ENCODE measurements at regions not wholly inside any gene's neighbourhood (a gene's known extent, or its start where the extent isn't known, plus 50 kb on each side); places are given as distances from the start of the nearest gene placed in this dataset.

GRCh38 chr3:193972832-193973231 lies 163.1 kb upstream of the HES1 start:
- Mint-ChIP-seq H3K9me3 (no peaks in the 10 kb centered on the region), H3K4me3 (no peak overlapping the region), H3K27me3 (peaks cover 44% of the 10 kb centered on the region), H3K4me1 (peaks cover 10% of the 10 kb centered on the region), H3K36me3 (no peaks in the 10 kb centered on the region), H3K27ac (no peak overlapping the region)
- no peak for ATAC-seq (ENCODE audit: low read depth)
- no peak for DNase-seq
- POLR2A ChIA-PET, result no interaction called here

- Mint-ChIP-seq H3K4me1 (peaks cover 10% of the 10 kb centered on the region), H3K27me3 (peaks cover 39% of the 10 kb centered on the region), H3K9me3 (no peaks in the 10 kb centered on the region), H3K27ac (no peak overlapping the region), H3K4me3 (no peak overlapping the region), H3K36me3 (no peaks in the 10 kb centered on the region)
- POLR2A ChIA-PET, result no interaction called here
- DNase-seq (no peak), ATAC-seq (ENCODE audit: low read depth) (no peak)
Observed at GRCh38 chr3:193974191-193974652, 161.7 kb upstream of the HES1 start.

- Mint-ChIP-seq H3K4me1 (peaks cover 10% of the 10 kb centered on the region), H3K27me3 (peaks cover 40% of the 10 kb centered on the region)
Observed at GRCh38 chr3:193974671-193975535, 161.0 kb upstream of the HES1 start.

DNA sequence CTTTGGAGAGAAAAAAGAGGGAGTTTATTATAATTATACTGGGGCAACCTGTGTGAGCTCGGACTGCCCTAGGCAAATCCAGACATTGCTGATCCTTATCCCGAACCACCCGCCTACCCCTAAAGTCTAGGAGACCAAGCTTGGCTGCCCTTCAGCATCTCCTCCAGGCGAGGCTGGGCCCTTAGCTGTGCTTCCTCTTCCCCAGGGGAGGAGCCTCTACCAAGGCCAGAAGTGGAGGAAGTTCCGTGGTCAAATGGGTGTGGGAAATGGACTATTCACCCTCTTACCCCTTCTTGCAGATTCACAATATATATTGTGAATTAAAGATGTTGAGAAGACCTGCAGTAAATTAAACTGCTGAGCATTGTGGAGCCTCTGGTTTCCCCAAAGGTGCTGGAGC lies 158.3 kb upstream of the HES1 start:
- DNase-seq, result no peak
- POLR2A ChIA-PET, result no interaction called here

More at GRCh38 chr3:193974671-193975535, 161.0 kb upstream of the HES1 start:
- H3K36me3 Mint-ChIP-seq, result no peaks in the 10 kb centered on the region
- H3K27ac Mint-ChIP-seq, result no peak overlapping the region
- DNase-seq (no peak), ATAC-seq (ENCODE audit: low read depth) (no peak)
- no peaks in the 10 kb centered on the region for H3K9me3 Mint-ChIP-seq
- POLR2A ChIA-PET, result no interaction called here
- no peak overlapping the region for H3K4me3 Mint-ChIP-seq

DNA sequence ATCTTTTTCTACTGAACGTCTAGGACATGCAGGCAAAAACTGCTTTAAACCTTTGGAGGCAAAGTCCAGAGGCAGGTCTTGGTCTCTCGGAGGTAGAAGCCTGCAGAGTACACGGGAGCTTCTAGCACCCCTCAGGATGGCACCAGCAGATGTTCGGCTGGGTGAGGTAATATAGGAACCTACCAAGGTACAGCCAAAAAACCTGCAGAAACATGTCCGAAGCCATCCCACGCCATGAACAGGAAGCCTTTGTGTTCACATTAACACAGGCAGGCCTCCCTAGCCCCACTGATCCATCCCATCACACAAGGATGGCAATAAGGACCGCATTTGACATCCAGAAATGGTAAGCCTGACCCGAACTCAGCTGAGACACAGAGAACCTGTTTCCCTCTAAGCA lies 157.9 kb upstream of the HES1 start:
- Mint-ChIP-seq H3K27me3 (peaks cover 21% of the 10 kb centered on the region), H3K4me3 (no peak overlapping the region), H3K36me3 (no peaks in the 10 kb centered on the region), H3K27ac (no peak overlapping the region), H3K9me3 (no peaks in the 10 kb centered on the region), H3K4me1 (no peaks in the 10 kb centered on the region)
- ATAC-seq (ENCODE audit: low read depth) (no peak), DNase-seq (no peak)
- POLR2A ChIA-PET, result no interaction called here

More for the DNA sequence above, 158.3 kb upstream of the HES1 start:
- no peak overlapping the region for H3K27ac Mint-ChIP-seq
- no peaks in the 10 kb centered on the region for H3K4me1 Mint-ChIP-seq
- H3K9me3 Mint-ChIP-seq, result no peaks in the 10 kb centered on the region
- no peak overlapping the region for H3K4me3 Mint-ChIP-seq
- ATAC-seq (ENCODE audit: low read depth), result no peak
- no peaks in the 10 kb centered on the region for H3K36me3 Mint-ChIP-seq
- H3K27me3 Mint-ChIP-seq, result peaks cover 23% of the 10 kb centered on the region

DNA sequence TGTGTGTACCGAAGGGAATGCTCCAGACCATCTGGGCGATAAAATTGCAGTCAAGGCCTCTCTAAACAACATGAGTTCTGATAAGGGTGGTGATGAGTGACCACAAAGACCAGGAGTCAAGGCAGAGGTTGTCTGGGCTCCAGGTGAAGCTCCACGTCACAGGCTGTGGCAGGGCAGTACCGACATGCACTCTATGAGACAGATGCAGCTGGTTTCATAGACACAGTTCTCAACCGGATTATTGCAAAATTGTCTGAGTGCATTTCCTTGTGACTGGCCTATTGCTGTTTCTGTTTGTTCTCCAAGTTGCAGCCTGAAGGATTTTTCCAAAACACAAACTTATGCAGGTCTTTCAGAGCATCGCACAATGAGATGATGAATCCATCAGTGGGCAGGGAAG lies 157.5 kb upstream of the HES1 start:
- no peak overlapping the region for H3K4me3 Mint-ChIP-seq
- POLR2A ChIA-PET, result no interaction called here
- ATAC-seq (ENCODE audit: low read depth), result no peak

DNA sequence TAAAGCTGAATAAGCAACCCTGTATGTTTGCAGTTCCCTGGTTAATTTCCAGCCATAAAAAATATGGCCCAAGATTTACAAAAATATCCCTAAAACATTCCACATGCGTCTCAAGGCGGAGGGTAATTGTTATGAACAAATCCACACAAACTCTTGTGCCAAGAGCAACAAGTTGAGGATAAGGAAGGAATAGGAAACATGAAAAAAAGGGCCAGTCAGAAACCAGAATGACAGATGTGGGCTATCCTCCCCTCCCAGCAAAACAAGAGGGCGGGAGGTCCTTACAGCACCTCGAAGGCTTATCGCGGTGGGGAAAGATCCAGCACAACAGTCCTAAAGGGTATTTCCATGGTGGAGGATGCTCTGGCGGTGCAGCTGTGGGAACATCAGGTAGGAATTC lies 155.6 kb upstream of the HES1 start:
- Mint-ChIP-seq H3K27ac (no peak overlapping the region), H3K36me3 (no peaks in the 10 kb centered on the region), H3K4me3 (no peak overlapping the region), H3K27me3 (peaks cover 9% of the 10 kb centered on the region), H3K9me3 (no peaks in the 10 kb centered on the region), H3K4me1 (no peaks in the 10 kb centered on the region)
- ATAC-seq (ENCODE audit: low read depth), result no peak
- POLR2A ChIA-PET, result no interaction called here
- no peak for DNase-seq

More for the DNA sequence above, 157.5 kb upstream of the HES1 start:
- Mint-ChIP-seq H3K27me3 (peaks cover 21% of the 10 kb centered on the region), H3K4me1 (no peaks in the 10 kb centered on the region), H3K27ac (no peak overlapping the region), H3K36me3 (no peaks in the 10 kb centered on the region), H3K9me3 (no peaks in the 10 kb centered on the region)
- no peak for DNase-seq

GRCh38 chr3:193980905-193981304 lies 155.0 kb upstream of the HES1 start:
- peaks cover 8% of the 10 kb centered on the region for H3K27me3 Mint-ChIP-seq
- H3K27ac Mint-ChIP-seq, result no peak overlapping the region
- H3K4me1 Mint-ChIP-seq, result no peaks in the 10 kb centered on the region
- no peak overlapping the region for H3K4me3 Mint-ChIP-seq
- ATAC-seq (ENCODE audit: low read depth), result no peak
- no peaks in the 10 kb centered on the region for H3K9me3 Mint-ChIP-seq
- POLR2A ChIA-PET, result no interaction called here
- no peaks in the 10 kb centered on the region for H3K36me3 Mint-ChIP-seq
- no peak for DNase-seq

DNA sequence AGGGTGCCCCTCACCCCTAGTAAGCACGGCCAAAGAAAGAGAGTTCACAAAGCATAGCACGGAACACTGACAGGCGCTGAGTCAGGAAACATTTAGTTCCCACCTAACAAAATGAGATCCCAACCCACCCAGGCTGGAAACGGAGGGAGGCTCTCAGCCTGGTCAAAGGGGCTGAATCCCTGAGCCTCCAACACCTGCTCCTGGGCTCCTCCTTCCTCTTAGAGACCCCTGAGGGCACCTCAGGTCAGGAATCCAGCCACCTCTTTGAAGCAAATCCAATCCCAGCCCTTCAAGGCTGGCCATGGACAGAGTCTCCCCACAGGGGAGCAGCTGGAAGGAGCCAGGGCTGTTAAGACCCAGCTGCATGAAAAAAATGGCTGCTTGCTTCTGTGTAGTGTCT lies 154.4 kb upstream of the HES1 start:
- POLR2A ChIA-PET, result no interaction called here
- no peaks in the 10 kb centered on the region for H3K36me3 Mint-ChIP-seq
- H3K27me3 Mint-ChIP-seq, result peaks cover 11% of the 10 kb centered on the region
- no peaks in the 10 kb centered on the region for H3K9me3 Mint-ChIP-seq
- no peak for DNase-seq
- no peak overlapping the region for H3K27ac Mint-ChIP-seq
- no peak overlapping the region for H3K4me3 Mint-ChIP-seq
- ATAC-seq (ENCODE audit: low read depth), result no peak
- no peaks in the 10 kb centered on the region for H3K4me1 Mint-ChIP-seq

- Mint-ChIP-seq H3K36me3 (no peaks in the 10 kb centered on the region), H3K4me3 (no peak overlapping the region), H3K27ac (no peak overlapping the region), H3K27me3 (peaks cover 13% of the 10 kb centered on the region), H3K9me3 (no peaks in the 10 kb centered on the region), H3K4me1 (no peaks in the 10 kb centered on the region)
- POLR2A ChIA-PET, result no interaction called here
- ATAC-seq (ENCODE audit: low read depth) (no peak), DNase-seq (no peak)
Observed at GRCh38 chr3:193982258-193982659, 153.7 kb upstream of the HES1 start.

GRCh38 chr3:193983846-193984818 lies 151.8 kb upstream of the HES1 start:
- ATAC-seq (ENCODE audit: low read depth), result no peak
- no peaks in the 10 kb centered on the region for H3K36me3 Mint-ChIP-seq
- peaks cover 15% of the 10 kb centered on the region for H3K27me3 Mint-ChIP-seq
- H3K27ac Mint-ChIP-seq, result no peak overlapping the region
- H3K4me1 Mint-ChIP-seq, result no peaks in the 10 kb centered on the region
- no peak overlapping the region for H3K4me3 Mint-ChIP-seq
- POLR2A ChIA-PET, result no interaction called here
- no peak for DNase-seq
- no peaks in the 10 kb centered on the region for H3K9me3 Mint-ChIP-seq

- no peak overlapping the region for H3K4me3 Mint-ChIP-seq
- ATAC-seq (ENCODE audit: low read depth) (no peak), DNase-seq (no peak)
- H3K4me1 Mint-ChIP-seq, result no peaks in the 10 kb centered on the region
- POLR2A ChIA-PET, result no interaction called here
- no peak overlapping the region for H3K27ac Mint-ChIP-seq
- no peaks in the 10 kb centered on the region for H3K36me3 Mint-ChIP-seq
- peaks cover 17% of the 10 kb centered on the region for H3K27me3 Mint-ChIP-seq
- no peaks in the 10 kb centered on the region for H3K9me3 Mint-ChIP-seq
Observed at GRCh38 chr3:193984876-193985275, 151.1 kb upstream of the HES1 start.

- Mint-ChIP-seq H3K36me3 (no peaks in the 10 kb centered on the region), H3K4me3 (no peak overlapping the region), H3K4me1 (no peaks in the 10 kb centered on the region), H3K27me3 (peaks cover 19% of the 10 kb centered on the region), H3K27ac (no peak overlapping the region), H3K9me3 (no peaks in the 10 kb centered on the region)
- POLR2A ChIA-PET, result no interaction called here
- no peak for ATAC-seq (ENCODE audit: low read depth)
- DNase-seq, result no peak
Observed at GRCh38 chr3:193987186-193987585, 148.8 kb upstream of the HES1 start.

DNA sequence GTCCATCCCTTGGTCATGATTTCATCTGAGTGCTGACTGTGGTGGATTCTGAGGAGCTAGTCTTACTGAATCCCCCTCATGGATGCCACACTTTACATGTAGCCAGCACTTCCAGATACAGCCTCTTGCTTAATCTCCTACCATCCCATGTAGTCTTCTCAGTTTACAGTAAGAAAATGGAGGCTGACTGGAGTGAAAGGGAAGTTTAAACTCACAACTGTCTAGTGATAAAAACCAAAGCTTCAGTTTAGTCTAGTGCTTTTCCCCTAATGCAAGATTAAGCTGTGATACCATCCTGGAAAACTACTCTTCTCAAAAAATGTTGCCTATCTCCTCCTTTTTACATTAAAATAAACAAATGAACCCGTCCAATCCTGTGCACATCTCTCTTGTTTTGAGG lies 146.8 kb upstream of the HES1 start:
- H3K36me3 Mint-ChIP-seq, result no peaks in the 10 kb centered on the region
- peaks cover 27% of the 10 kb centered on the region for H3K27me3 Mint-ChIP-seq
- H3K4me1 Mint-ChIP-seq, result no peaks in the 10 kb centered on the region
- ATAC-seq (ENCODE audit: low read depth) (no peak), DNase-seq (no peak)
- no peaks in the 10 kb centered on the region for H3K9me3 Mint-ChIP-seq
- POLR2A ChIA-PET, result no interaction called here
- H3K4me3 Mint-ChIP-seq, result no peak overlapping the region
- no peak overlapping the region for H3K27ac Mint-ChIP-seq

Measured in activated naive CD8-positive, alpha-beta T cell treated with anti-CD3 and anti-CD28 coated beads, Interleukin-2, amount 10 ng/mL, durations not matched to agents 7 days and 5 days (primary cell).